ENCODE measurements at regions not wholly inside any gene's neighbourhood (a gene's known extent, or its start where the extent isn't known, plus 50 kb on each side); places are given as distances from the start of the nearest gene placed in this dataset.

DNA sequence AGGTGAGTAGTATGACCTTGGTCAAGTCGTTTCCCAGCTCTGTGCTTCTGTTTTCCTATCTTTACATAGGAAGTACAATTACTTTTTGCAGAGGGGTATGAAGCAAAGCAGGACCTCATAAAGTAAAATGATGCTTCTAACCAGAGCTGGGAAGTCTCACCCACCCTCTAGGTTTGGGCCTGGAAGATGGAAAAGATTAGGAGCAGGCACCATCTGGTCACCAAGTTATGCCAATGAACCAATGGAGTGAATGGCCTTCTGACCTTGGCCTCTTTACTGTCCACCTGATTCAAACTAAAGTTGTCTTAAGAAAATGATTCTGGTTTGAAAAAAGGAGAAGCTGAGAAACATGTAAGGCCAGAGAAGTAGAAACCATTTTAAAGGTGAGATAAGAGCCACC is 68.9 kb upstream of the CTNNBL1 start (continued):
- TF ChIP-seq, protein P1, sequence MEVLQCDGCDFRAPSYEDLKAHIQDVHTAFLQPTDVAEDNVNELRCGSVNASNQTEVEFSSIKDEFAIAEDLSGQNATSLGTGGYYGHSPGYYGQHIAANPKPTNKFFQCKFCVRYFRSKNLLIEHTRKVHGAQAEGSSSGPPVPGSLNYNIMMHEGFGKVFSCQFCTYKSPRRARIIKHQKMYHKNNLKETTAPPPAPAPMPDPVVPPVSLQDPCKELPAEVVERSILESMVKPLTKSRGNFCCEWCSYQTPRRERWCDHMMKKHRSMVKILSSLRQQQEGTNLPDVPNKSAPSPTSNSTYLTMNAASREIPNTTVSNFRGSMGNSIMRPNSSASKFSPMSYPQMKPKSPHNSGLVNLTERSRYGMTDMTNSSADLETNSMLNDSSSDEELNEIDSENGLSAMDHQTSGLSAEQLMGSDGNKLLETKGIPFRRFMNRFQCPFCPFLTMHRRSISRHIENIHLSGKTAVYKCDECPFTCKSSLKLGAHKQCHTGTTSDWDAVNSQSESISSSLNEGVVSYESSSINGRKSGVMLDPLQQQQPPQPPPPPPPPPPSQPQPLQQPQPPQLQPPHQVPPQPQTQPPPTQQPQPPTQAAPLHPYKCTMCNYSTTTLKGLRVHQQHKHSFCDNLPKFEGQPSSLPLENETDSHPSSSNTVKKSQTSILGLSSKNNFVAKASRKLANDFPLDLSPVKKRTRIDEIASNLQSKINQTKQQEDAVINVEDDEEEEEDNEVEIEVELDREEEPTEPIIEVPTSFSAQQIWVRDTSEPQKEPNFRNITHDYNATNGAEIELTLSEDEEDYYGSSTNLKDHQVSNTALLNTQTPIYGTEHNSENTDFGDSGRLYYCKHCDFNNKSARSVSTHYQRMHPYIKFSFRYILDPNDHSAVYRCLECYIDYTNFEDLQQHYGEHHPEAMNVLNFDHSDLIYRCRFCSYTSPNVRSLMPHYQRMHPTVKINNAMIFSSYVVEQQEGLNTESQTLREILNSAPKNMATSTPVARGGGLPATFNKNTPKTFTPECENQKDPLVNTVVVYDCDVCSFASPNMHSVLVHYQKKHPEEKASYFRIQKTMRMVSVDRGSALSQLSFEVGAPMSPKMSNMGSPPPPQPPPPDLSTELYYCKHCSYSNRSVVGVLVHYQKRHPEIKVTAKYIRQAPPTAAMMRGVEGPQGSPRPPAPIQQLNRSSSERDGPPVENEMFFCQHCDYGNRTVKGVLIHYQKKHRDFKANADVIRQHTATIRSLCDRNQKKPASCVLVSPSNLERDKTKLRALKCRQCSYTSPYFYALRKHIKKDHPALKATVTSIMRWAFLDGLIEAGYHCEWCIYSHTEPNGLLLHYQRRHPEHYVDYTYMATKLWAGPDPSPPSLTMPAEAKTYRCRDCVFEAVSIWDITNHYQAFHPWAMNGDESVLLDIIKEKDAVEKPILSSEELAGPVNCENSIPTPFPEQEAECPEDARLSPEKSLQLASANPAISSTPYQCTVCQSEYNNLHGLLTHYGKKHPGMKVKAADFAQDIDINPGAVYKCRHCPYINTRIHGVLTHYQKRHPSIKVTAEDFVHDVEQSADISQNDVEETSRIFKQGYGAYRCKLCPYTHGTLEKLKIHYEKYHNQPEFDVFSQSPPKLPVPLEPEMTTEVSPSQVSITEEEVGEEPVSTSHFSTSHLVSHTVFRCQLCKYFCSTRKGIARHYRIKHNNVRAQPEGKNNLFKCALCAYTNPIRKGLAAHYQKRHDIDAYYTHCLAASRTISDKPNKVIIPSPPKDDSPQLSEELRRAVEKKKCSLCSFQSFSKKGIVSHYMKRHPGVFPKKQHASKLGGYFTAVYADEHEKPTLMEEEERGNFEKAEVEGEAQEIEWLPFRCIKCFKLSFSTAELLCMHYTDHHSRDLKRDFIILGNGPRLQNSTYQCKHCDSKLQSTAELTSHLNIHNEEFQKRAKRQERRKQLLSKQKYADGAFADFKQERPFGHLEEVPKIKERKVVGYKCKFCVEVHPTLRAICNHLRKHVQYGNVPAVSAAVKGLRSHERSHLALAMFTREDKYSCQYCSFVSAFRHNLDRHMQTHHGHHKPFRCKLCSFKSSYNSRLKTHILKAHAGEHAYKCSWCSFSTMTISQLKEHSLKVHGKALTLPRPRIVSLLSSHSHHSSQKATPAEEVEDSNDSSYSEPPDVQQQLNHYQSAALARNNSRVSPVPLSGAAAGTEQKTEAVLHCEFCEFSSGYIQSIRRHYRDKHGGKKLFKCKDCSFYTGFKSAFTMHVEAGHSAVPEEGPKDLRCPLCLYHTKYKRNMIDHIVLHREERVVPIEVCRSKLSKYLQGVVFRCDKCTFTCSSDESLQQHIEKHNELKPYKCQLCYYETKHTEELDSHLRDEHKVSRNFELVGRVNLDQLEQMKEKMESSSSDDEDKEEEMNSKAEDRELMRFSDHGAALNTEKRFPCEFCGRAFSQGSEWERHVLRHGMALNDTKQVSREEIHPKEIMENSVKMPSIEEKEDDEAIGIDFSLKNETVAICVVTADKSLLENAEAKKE (CRISPR knock-in tag; IDR thresholded peaks at IDR 0.05) = no peak
- TF ChIP-seq JUNB (IDR thresholded peaks at IDR 0.05; ENCODE audit: unreplicated experiment) (no peak), CTCF (conservative IDR thresholded peaks at IDR 0.05; ENCODE audit: low read depth in 2 of 2) (no peak), EZH2phosphoT487 (IDR thresholded peaks at IDR 0.05; ENCODE audit: unreplicated experiment) (no peak), ZNF331 (CRISPR knock-in tag; IDR thresholded peaks at IDR 0.05; ENCODE audit: low read depth) (no peak)

GRCh38 chr20:37622728-37623127 is 71.1 kb upstream of the CTNNBL1 start:
- Mint-ChIP-seq H3K36me3 (ENCODE audit: low read depth) (no peaks in the 10 kb centered on the region), H3K4me3 (no peak overlapping the region), H3K4me1 (no peaks in the 10 kb centered on the region), H3K9me3 (no peaks in the 10 kb centered on the region), H3K27ac (no peak overlapping the region), H3K27me3 (ENCODE audit: insufficient read depth, low read depth, poor library complexity) (peaks cover 13% of the 10 kb centered on the region)
- Histone ChIP-seq H2AFZ (no peak overlapping the region), H3F3A (replicated peaks; ENCODE audit: low read depth) (no peaks in the 10 kb centered on the region), H3K4me1 (ENCODE audit: insufficient read depth) (no peaks in the 10 kb centered on the region), H3K27ac (ENCODE audit: low read depth) (no peak overlapping the region), H3K36me3 (ENCODE audit: insufficient read depth) (no peaks in the 10 kb centered on the region), H3K4me2 (no peak overlapping the region), H4K20me1 (replicated peaks; ENCODE audit: insufficient read depth) (no peaks in the 10 kb centered on the region; the same call in 1 of the 2 replicates), H3K9me2 (ENCODE audit: insufficient read depth) (no peaks in the 10 kb centered on the region), H3K4me3 (no peak overlapping the region), H3K27me3 (ENCODE audit: insufficient read depth) (no peaks in the 10 kb centered on the region), H3K79me2 (replicated peaks; ENCODE audit: insufficient read depth) (no peaks in the 10 kb centered on the region)
- TF ChIP-seq STAT1 (IDR thresholded peaks at IDR 0.05; ENCODE audit: unreplicated experiment) (no peak), REST (IDR thresholded peaks at IDR 0.05; ENCODE audit: unreplicated experiment) (no peak), CREB1 (CRISPR knock-in tag; IDR thresholded peaks at IDR 0.05; ENCODE audit: low read depth) (no peak), CTCF (conservative IDR thresholded peaks at IDR 0.05; ENCODE audit: low read depth in 2 of 2) (no peak), NANOG (IDR thresholded peaks at IDR 0.05; ENCODE audit: borderline replicate concordance) (no peak)
- ATAC-seq = peak; percentile 84
- peak; percentile 46 for DNase-seq (ENCODE audit: low spot score)

Measured in GM23338 (cell line).